ENCODE measurements at regions not wholly inside any gene's neighbourhood (a gene's known extent, or its start where the extent isn't known, plus 50 kb on each side); places are given as distances from the start of the nearest gene placed in this dataset.
"Not testable (repeated sequence)": the region's sequence is repeated elsewhere in the genome, so short reads cannot be mapped to it uniquely, and the experiment has no call there.

- H3K4me2 ChIP-seq; H3K4me3 ChIP-seq; POLR2A ChIA-PET; H3K9me3 ChIP-seq; DNase-seq (ENCODE audit: low read depth in 1 of 2, low spot score in 1 of 2); FAIRE-seq; ATAC-seq; CTCF ChIA-PET: not testable (repeated sequence)
- TF ChIP-seq CEBPB (IDR thresholded peaks at IDR 0.05): peak in 1 of 2 experiments; percentile 15; a peak in 2 of 4 replicates
- 93% methylated on average over 5 of the region's 5 CpGs for WGBS (ENCODE audit: missing lambda C conversion rate)
- Histone ChIP-seq H3K4me1 (peaks cover 43% of the 10 kb centered on the region), H3K27ac (peak overlapping the region in 1 of 2 experiments; percentile 53; a peak in 3 of 6 replicates)
Measured at GRCh38 chr5:91308157-91308556, 75.0 kb downstream of the ARRDC3 start.

- Histone ChIP-seq H3K27ac (0 out of 6 replicates have a peak overlapping the region, but pooled peaks of 1 of the 2 experiments have one; percentile 46), H3K4me2 (no peak overlapping the region), H3K4me3 (no peak overlapping the region), H3K4me1 (peaks cover 34% of the 10 kb centered on the region), H3K9me3 (no peaks in the 10 kb centered on the region)
- ChIA-PET POLR2A (interaction anchor here (1.3 kb wide), 1 partner anchor 73 kb away, joined by 3 read pairs; no protein-coding TSS in a partner anchor), CTCF (interaction anchor here (1.3 to 1.4 kb wide), 2 partner anchors 16 to 206 kb away, joined by 4 to 6 read pairs; no protein-coding TSS in a partner anchor)
- TF ChIP-seq BCL3 (IDR thresholded peaks at IDR 0.05): no peak
- TF ChIP-seq POLR2A (IDR thresholded peaks at IDR 0.05; ENCODE audit: low read length): 0 out of 2 replicates have a peak, but pooled peaks have one; percentile 8
- ATAC-seq (no peak), FAIRE-seq (no peak), DNase-seq (ENCODE audit: low read depth in 1 of 2, low spot score in 1 of 2) (peak in 1 of 2 experiments; percentile 32)
- 95% methylated on average over 4 of the region's 4 CpGs for WGBS (ENCODE audit: missing lambda C conversion rate)
Measured at GRCh38 chr5:91307048-91307447, 76.1 kb downstream of the ARRDC3 start.

- ATAC-seq (no peak), DNase-seq (ENCODE audit: low read depth in 1 of 2, low spot score in 1 of 2) (no peak), FAIRE-seq (no peak)
- H3K4me1 ChIP-seq: peaks cover 36% of the 10 kb centered on the region
- H3K4me2 ChIP-seq: no peak overlapping the region
- H3K4me3 ChIP-seq: no peak overlapping the region
- H3K9me3 ChIP-seq: no peaks in the 10 kb centered on the region
- peak overlapping the region in 1 of 2 experiments; percentile 43; a peak in 1 of 6 replicates for H3K27ac ChIP-seq
- CTCF ChIA-PET: interaction anchor here (1.3 to 2.4 kb wide), 4 partner anchors 9 to 205 kb away, joined by 4 to 8 read pairs (median 5); no protein-coding TSS in a partner anchor
- POLR2A ChIA-PET: interaction anchor here (1.3 to 1.6 kb wide), 2 partner anchors 73 to 74 kb away, joined by 3 read pairs; no protein-coding TSS in a partner anchor
- TF ChIP-seq, protein P1, sequence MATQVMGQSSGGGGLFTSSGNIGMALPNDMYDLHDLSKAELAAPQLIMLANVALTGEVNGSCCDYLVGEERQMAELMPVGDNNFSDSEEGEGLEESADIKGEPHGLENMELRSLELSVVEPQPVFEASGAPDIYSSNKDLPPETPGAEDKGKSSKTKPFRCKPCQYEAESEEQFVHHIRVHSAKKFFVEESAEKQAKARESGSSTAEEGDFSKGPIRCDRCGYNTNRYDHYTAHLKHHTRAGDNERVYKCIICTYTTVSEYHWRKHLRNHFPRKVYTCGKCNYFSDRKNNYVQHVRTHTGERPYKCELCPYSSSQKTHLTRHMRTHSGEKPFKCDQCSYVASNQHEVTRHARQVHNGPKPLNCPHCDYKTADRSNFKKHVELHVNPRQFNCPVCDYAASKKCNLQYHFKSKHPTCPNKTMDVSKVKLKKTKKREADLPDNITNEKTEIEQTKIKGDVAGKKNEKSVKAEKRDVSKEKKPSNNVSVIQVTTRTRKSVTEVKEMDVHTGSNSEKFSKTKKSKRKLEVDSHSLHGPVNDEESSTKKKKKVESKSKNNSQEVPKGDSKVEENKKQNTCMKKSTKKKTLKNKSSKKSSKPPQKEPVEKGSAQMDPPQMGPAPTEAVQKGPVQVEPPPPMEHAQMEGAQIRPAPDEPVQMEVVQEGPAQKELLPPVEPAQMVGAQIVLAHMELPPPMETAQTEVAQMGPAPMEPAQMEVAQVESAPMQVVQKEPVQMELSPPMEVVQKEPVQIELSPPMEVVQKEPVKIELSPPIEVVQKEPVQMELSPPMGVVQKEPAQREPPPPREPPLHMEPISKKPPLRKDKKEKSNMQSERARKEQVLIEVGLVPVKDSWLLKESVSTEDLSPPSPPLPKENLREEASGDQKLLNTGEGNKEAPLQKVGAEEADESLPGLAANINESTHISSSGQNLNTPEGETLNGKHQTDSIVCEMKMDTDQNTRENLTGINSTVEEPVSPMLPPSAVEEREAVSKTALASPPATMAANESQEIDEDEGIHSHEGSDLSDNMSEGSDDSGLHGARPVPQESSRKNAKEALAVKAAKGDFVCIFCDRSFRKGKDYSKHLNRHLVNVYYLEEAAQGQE (IDR thresholded peaks at IDR 0.05): no peak
- TF ChIP-seq RCOR1 (IDR thresholded peaks at IDR 0.05; ENCODE audit: low read depth, low read length): no peak
- no peak for TF ChIP-seq GATA3 (IDR thresholded peaks at IDR 0.05; ENCODE audit: borderline replicate concordance)
- TF ChIP-seq FOXS1 (CRISPR knock-in tag; IDR thresholded peaks at IDR 0.05): no peak
- TF ChIP-seq, protein P2, sequence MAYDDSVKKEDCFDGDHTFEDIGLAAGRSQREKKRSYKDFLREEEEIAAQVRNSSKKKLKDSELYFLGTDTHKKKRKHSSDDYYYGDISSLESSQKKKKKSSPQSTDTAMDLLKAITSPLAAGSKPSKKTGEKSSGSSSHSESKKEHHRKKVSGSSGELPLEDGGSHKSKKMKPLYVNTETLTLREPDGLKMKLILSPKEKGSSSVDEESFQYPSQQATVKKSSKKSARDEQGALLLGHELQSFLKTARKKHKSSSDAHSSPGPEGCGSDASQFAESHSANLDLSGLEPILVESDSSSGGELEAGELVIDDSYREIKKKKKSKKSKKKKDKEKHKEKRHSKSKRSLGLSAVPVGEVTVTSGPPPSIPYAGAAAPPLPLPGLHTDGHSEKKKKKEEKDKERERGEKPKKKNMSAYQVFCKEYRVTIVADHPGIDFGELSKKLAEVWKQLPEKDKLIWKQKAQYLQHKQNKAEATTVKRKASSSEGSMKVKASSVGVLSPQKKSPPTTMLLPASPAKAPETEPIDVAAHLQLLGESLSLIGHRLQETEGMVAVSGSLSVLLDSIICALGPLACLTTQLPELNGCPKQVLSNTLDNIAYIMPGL (CRISPR knock-in tag; IDR thresholded peaks at IDR 0.05; ENCODE audit: borderline replicate concordance): no peak
- TF ChIP-seq HOXA7 (CRISPR knock-in tag; IDR thresholded peaks at IDR 0.05): no peak
- TF ChIP-seq MAFK (IDR thresholded peaks at IDR 0.05; ENCODE audit: partially characterized antibody): no peak
- TF ChIP-seq CBX8 (IDR thresholded peaks at IDR 0.05): no peak
- 90% methylated on average over 3 of the region's 3 CpGs for WGBS (ENCODE audit: missing lambda C conversion rate)
Measured at GRCh38 chr5:91306497-91306896, 76.6 kb downstream of the ARRDC3 start.

GRCh38 chr5:91305640-91306039 lies 77.5 kb downstream of the ARRDC3 start:
- Histone ChIP-seq H3K27ac (no peak overlapping the region; a peak in 1 of 6 replicates), H3K4me3 (no peak overlapping the region), H3K9me3 (no peaks in the 10 kb centered on the region), H3K4me2 (no peak overlapping the region), H3K4me1 (peaks cover 32% of the 10 kb centered on the region)
- ChIA-PET CTCF (interaction anchor here (1.3 to 2.4 kb wide), 3 partner anchors 10 to 204 kb away, joined by 4 to 8 read pairs (median 4); no protein-coding TSS in a partner anchor), POLR2A (interaction anchor here (1.3 to 1.6 kb wide), 2 partner anchors 74 to 75 kb away, joined by 3 read pairs; no protein-coding TSS in a partner anchor)
- ATAC-seq: no peak
- DNase-seq (ENCODE audit: low read depth in 1 of 2, low spot score in 1 of 2): no peak
- TF ChIP-seq TP53 (CRISPR knock-in tag; IDR thresholded peaks at IDR 0.05) (0 out of 2 replicates have a peak, but pooled peaks have one; percentile 10), HOXB5 (CRISPR knock-in tag; IDR thresholded peaks at IDR 0.05) (no peak), HOXA7 (CRISPR knock-in tag; IDR thresholded peaks at IDR 0.05) (peak; percentile 66; the same call in 1 of the 2 replicates)
- no peak for FAIRE-seq
